NCI-H2227 (cell line): ENCODE measurements at regions not wholly inside any gene's neighbourhood (a gene's known extent, or its start where the extent isn't known, plus 50 kb on each side); places are given as distances from the start of the nearest gene placed in this dataset.

Source experiments
- DNase-seq: peaks from one replicate; lab custom pipeline; 2025; ENCODE audit not compliant: unreplicated experiment; lab: John Stamatoyannopoulos, UW

DNA sequence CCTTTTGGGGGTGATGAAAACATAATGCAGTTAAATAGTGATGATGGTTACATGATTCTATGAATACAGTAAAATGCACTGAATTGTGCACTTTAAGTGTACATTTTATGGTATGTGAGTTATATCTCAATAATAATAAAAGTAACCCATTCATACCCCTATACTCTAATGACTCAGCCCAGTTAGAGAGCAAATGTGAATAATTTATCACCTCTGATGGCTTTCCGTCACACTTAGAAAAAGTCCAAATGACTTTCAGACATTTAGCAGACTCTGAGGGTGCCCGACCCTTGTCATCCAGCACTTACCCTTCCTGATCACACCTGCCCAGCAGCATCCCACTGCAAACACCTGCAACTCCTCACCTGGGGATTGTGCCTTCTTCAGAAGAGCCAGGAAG, 148.1 kb upstream of the MAF start:
- no peak for DNase-seq

DNA sequence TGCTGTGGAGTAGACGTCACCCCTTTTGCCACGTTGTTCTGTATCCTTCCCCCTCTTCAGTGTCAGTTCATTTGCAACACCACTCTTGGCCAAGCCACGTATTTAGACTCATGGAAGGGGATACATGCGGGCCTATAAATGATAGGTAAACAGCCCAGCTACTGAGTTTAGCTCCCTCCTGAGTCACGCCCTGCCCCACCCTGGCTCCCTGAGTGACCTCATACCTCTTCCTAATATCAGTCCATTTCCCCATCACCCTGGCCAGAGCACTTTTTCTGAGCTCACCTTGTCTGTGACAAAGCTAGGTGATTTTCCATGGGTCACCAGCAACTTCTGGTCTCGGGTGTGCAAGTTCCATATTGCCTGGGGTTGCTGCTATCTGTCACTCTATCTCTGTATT, 147.2 kb upstream of the MAF start:
- DNase-seq: no peak

DNA sequence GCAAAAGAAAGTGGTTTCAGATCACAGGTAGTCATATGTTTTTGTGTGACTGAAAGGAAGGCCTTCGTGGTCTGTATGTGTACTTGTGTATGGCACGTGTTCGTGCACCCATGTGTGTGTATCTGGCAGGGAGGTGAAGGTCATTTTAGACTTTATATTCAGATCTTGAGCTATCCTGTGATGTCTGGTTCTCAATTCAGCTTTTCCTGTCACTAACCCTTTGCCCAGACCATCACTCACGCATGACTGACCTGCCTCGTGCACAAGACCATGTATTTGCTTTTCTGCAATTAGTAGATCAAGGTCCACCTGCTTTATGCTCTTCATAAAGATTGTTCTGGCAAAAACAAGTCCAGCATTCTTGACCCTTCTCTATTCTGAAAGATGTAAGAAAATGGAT, 139.7 kb upstream of the MAF start:
- DNase-seq: no peak

DNA sequence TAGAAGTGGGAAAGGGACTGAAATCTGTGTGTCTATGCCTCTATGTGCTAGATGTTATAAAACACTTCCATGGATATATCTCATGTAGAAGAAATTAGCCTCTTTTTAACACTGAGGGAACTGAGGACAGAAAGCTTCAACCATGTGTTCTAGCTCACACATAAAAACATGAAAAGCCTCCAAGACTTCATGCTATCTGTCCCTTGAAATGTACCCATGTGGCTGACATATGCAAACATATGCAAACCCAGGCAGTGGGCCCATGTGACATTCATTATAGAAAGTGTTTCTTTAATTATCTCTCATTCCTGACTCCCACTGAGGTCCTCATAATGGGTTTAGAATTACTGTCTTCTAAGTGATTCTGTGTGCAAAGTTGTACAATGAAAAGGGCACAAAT, 134.7 kb upstream of the MAF start:
- DNase-seq: no peak

DNA sequence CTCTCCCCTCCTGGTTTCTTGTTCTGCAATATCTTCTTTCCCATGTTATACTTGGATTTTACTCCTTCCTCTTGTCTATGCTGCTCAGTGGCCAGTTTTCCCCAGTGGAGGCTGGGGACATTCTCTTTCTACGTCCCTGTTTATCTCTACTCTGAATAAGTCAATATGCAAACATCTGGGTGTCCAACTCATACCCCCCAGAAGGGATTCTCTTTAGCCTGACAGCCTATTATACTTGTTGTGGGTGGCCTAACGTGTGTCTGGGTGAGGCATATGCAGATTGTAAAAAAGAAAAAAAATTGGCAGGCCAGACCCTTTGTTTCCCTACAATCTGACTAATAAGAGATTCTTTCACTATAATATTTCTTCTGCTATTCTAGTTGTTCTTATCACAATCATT, 134.2 kb upstream of the MAF start:
- no peak for DNase-seq

DNA sequence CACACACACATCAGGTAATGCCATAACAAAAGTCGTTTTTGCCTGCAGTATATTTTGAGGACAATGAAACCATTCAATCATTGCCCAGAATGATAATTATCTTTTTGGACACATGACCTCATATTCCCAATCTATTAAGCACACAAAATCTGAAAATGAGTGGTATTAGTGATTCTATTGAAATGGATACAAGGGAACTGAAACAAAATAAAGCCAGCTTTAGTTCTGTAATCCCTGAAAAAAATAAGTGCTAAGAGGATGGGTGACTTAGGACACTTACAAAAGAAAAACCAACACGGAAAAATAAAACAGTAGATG, 128.3 kb upstream of the MAF start:
- DNase-seq: no peak

DNA sequence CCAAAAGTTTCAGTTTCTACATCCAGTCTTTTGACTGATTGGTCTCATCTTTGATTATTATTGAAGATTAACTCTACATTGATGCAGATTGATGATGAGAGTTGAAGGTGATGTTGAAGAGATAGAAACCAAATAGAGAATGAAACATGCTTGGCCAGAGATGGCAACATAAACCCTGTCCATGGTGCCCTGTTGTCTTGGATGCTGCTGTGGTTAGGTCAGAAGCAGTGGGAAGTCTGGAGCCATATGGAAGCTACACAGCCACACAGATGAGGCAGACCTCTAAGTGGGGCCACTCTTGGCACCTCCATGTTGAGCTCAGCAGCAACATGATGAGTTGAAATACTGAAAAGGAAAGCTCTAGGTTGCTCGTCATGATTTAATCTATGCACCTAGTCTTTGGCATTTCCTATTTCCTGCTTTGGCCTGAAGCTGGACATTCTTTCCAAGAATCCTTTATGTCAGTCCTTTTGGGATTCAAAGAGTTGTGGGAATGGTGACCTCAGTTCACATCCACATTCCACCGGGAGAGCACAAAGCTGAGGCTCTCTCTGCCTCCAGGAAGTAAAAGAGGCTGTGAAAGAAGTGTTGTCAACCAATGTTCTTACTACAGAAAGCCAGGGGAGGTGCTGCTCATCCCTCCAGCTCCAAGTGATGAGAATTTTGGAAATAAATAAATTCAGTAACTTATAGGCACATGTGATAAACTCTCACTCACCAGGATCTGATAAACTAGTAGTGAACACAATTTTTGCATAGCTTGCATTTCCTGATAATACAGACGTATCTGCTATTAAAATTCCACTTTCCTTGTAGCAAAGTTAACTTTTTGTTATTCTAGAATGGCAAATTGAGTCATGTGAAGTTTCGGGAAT, 127.7 kb upstream of the MAF start:
- DNase-seq: no peak

DNA sequence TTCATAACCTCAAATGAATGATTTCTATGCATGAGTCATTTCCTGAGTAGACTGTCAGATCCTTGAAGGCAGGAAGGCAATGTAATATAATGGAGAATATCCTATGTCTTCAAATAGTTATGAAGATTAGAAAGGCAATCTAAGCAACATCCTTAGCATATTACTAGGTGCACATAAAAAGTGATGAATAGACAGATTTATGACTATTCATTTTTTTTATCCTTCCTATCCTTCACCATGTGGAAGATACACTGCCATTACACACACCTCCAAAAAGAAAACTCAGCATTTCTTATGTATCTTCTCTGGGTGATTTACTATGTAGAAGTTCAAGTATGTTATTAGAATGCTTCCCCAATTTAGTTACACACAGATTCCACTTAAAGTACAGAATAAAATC, 126.4 kb upstream of the MAF start:
- no peak for DNase-seq

DNA sequence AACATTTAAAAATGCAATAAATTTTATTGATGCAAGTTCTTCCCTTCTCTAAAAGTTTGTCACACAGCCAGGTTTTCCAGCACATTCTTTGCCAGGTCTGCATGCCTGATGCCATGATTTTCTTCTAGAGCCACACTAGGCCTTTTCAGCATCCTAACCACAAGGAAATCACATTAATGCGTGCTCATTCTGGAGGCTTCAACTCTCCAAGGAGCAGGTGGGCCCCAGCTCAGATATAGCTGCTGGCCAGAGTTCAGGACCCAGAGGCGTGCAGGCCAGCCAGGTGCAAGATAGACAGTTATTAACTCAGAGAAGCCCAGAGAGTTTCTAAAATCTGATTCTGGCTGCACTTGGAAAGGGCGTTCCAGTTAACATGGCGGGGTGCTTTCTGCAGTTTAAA, 124.5 kb upstream of the MAF start:
- no peak for DNase-seq

DNA sequence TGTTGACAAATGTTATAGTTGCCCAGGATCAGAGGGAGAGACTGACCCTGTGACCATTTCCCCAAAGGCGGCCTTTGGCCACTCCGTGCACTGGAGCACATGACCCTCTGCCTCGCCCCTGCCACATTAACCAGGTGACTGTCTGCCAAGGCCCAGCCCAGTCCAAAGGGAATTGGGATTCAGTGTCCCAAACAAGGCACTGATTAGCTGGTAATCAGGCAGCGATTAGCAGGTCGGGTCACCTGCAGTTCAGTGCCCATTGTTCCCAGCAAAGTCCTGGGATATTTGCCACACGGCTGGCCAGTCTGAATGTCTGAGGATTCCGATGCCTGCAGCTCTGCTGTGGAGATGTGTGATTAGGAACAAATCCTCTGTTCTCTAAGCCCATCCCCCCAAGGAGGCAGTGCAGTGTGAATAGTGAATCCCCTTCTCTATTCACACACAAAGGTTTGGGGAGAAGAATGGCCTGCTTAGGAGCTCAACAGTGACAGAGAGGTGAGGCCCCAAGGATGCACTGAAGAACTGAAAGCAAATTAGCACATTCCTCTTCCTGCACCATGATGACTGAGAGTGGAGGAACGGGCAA, 123.1 kb upstream of the MAF start:
- DNase-seq: no peak

DNA sequence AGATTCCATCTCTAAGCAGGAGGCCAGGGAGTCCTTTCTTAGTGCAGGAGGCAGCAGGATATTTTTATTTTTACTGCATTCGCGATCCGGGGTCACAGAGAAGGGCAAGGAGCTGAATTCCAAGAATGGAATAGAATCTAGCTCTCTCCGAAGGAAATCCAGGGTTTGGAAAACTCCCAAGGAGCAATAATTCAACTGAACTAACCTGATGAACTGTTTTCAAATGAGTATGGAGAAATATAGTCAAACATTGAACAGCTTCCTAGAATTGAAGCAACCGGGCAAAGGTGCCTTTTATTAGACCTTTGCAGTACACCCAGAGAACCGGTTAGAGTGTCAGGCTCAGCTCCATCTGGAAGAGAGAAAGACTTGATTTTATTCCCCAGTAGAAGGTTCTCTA, 120.7 kb upstream of the MAF start:
- DNase-seq: no peak

DNA sequence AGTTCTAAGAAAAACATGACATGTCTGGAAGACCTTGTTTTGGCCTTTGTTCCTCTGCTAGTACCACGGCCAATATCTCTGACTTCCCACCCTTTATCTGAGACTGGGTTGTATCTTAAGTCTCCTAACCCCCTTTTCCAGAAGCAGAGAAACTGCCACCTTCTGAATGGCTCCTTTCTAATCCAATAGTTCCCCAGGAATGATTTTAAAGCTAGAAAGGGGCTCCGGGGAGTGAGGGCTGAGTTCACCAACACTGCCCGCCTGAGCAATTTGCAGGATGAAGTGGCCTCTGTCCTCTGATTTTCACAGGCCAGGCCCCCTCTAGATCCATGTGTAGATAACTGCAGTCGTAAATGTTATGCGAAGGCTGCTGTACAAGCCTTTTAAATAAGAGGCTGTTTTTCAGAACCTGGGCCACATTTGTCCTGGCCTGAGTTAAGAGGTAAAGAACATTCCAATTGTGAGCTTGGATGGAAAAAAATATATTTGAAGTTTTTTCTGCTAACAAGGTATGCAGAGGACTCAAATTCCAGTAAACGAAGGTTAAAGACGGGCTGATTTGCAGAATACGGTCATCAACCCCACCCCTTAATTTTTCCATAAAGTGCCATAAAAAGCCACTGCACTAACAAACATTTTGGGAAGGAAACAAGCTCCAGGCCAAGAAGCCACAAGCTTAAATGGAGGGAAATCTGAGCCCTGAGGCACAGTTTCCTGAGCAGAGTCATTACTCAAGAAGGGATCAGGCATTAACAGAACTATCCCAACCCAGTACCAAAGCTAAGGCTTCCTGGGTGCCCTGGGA, 117.0 kb upstream of the MAF start:
- no peak for DNase-seq

DNA sequence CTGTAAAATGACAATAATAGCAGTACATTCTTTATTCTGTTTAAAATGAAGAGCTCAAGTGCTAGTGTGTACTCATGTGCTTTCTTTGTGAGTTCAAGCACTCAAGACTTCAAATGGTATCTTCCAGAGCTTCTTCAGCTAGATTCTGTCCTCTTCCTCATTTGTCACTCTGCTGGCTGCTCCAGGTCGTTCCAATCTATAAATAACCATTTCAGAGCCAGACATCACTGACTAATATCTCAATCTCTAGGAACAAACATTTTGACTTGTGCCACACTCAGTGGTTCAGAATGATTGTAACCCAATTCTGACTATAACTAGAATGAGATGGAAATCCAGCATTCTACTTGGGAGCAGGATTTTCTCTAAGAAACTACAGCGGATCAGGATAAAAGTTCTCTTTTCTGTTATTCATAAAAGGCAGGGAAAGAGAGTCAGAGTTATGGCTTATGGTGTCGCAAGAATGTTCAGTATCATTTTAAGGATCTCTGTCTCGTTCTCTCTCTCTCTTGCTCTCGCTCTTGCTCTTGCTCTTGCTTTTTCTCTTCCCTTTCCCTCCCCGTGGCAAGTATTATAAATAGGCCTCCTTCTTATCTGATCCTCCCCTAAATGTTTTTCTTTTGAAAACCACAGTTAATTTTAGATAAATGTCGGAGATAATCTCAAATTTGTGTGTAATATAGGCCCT, 116.3 kb upstream of the MAF start:
- DNase-seq: no peak

DNA sequence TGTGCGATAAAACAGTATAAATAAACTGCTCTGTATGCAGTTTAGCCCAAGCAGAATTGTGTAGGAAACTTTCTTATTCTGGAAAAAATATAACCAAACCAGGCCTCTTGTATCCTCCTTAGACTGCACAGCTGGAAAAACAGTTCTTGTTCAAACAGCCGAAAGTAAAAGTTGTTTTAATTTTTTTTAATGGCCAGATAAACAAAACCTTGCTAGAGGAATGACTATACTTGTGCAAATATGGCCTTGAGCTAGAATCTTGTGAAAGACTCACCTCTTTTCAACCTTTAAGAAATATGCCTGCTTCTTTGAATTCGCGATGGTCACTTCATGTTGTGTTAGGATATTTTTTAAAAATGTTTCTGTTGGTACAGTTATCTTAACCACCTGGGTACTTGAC, 114.5 kb upstream of the MAF start:
- DNase-seq: no peak

DNA sequence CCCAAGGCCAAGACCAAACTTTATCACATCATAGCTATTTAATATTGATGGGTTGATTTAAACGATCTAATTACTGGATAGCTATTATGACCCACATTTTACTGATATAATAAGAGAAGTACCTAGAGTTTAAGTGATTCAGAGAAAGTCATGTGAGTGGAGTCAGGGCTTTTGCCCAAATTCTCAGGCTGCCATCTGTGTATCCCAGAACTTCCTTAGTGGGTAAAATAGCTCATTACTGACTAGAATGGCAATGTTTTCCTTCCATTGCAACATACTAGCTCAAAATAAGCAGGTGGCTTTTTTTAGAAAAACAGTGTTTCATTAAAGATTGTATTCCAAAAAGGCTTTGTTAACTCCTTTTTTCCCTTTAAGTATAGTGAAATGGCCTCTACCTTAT, 113.9 kb upstream of the MAF start:
- no peak for DNase-seq

DNA sequence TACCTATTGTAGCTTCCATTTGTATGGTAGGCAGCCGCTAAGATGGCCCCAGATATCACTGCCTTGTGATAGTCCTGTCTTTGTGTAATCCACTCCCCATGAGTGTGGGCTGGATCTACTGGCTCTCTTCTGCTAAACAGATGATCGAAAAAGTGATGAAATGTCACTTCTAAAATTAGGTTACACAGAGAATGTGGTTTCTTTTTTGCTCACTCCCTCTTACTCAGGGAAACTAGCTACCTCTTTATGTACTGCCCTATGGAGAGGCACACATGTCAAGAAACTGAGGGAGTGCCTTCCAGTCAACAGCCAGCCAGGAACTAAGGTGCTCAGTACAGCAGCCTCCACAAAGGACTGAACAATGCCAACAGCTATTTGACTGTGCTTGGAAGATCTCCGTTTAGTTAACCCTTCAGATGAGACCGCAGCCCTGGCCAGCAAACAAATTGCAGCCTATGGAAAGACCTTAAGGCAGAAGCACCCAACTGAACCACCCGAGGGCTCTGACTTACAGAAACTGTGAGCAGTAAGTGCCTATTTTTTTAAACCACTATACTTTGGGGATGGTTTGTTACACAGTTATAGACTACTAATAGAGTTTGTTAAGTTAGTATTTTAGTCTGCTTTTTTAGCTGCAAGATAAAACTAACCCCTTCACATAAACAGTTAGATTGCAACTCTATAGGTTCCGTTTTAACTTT, 113.2 kb upstream of the MAF start:
- DNase-seq: no peak

DNA sequence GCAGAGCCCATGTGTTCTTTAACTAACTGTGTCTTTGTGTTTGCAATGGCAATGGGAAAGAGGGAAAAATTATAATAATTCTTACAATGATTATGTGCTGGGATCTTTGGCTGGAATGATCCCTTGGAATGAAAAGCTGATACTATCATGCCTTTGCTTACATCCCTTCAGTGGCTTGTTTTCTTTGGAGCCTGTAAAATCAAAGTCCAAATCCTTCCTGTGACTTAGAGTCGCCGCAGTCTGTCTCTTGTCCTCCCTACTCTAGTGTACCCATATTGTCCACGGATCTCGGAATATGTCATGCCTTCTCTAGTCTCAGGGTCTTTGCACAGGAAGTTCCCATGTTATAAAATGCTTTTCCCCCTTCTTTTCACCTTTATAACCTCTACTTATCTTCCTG, 111.7 kb upstream of the MAF start:
- no peak for DNase-seq

DNA sequence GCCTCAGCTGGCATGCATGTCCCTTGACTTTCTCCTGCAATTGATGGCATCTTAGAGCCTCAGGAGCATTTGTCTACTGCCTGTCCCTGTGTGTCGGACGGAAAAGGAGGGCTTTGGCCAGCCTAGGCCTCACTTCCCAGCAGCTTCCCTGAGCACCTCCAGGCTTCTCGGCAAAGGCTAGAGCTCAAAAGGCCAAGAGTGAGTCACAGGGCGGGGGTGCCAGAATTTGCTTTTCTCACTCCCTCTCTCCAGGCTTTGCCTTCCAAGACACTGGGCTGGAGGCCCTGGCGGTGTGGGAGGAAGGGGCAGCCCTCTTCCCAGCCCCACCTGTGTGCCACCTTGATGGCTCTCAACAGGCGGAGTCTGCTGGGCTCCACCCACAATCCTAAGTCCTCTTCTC, 107.3 kb upstream of the MAF start:
- no peak for DNase-seq

DNA sequence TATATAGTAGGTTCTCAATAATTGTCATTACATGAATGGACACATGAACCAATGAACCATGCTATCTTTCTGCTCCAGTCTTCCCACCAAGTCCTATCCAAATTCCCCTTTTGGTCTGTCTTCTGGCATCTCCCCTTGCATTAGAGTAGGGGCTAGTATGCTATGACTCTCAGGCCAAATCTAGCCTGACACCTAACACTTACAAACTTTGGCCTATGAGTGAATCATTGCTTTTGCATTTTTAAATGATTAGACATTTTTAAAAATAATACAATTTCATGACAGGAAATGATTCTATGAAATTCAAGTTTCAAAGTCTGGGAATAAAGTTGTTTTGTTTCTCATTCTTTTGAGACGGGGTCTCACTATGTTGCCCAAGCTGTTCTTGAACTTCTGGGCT, 102.5 kb upstream of the MAF start:
- DNase-seq: no peak

DNA sequence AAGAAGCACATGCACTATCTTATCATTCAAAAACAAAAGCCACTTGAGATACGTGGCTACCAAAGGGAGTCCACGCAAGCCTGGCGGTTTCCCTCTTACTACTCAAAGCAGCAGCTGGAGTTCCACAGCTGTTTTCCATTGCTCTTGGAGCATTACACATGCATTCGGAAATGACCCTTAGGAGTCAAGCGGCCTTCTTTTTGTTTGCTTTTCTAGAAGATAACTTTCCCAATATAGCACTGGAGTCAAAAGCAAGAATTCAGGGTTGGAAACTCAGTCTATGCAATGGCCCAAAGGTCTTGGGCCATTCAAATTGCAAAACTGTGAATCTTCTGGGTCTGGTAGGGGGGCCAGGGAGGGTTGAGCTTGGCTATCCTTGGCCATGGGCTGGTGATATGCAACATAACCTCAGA, 97.8 kb upstream of the MAF start:
- no peak for DNase-seq

DNA sequence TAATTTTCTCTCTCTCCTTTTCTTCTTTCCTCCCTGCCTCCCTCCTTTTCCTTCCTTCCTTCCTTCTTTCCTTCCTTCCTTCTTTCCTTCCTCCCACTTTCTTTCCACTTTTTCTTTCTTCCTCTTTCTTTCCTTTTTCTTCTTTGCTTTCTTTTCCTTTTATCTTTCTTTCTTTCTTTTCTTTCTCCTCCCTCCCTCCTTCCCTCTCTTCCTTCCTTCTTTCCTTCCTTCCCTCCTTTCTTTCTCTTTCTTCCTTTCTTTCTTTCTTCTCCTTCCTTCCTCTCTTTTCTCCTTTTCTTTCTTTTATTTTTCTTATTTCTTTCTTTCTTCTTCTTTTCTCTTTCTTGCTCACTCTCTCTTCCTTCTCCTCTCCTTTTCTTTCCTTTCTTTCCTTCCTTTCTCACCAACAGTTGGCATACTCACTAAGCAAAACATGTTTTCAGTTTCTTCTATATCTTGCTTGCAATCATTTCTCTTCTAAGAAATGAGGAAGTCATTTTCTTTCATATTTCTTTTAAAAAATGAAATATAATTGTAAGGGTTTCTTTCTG, 97.1 kb upstream of the MAF start:
- DNase-seq: no peak
